Stimulated activated CD8-positive, alpha-beta memory T cell treated with anti-CD3 and anti-CD28 coated beads, Interleukin-12 subunit alpha, Interleukin-12 subunit beta, amount 100 ng/mL, for 24 hours (primary cell): ENCODE measurements at regions not wholly inside any gene's neighbourhood (a gene's known extent, or its start where the extent isn't known, plus 50 kb on each side); places are given as distances from the start of the nearest gene placed in this dataset.

Experiments used
- DNase-seq: peaks from one replicate; pipeline ENCODE4 v3.0.0-alpha.2; 2020; ENCODE audit errors: extremely low read depth

GRCh38 chr21:34022627-34023335, 50.6 kb upstream of the MRPS6 start:
- no peak for DNase-seq

- DNase-seq: no peak
Measured at GRCh38 chr21:34021726-34022125, 51.7 kb upstream of the MRPS6 start.

- DNase-seq: no peak
Measured at GRCh38 chr21:34020983-34021553, 52.3 kb upstream of the MRPS6 start.

GRCh38 chr21:34020005-34020847, 53.2 kb upstream of the MRPS6 start:
- no peak for DNase-seq

GRCh38 chr21:34019402-34019801, 54.0 kb upstream of the MRPS6 start:
- DNase-seq: no peak

- no peak for DNase-seq
Measured at GRCh38 chr21:34018910-34019309, 54.5 kb upstream of the MRPS6 start.

GRCh38 chr21:34018185-34018584, 55.2 kb upstream of the MRPS6 start:
- no peak for DNase-seq

- no peak for DNase-seq
Measured at GRCh38 chr21:34017039-34017961, 56.1 kb upstream of the MRPS6 start.

- DNase-seq: no peak
Measured at GRCh38 chr21:34012640-34013039, 60.7 kb upstream of the MRPS6 start.

GRCh38 chr21:34011660-34012059, 61.7 kb upstream of the MRPS6 start:
- no peak for DNase-seq

- no peak for DNase-seq
Measured at GRCh38 chr21:34009193-34009592, 64.2 kb upstream of the MRPS6 start.

GRCh38 chr21:34008618-34009017, 64.8 kb upstream of the MRPS6 start:
- DNase-seq: peak; percentile 36

- no peak for DNase-seq
Measured at GRCh38 chr21:34006611-34007168, 66.7 kb upstream of the MRPS6 start.

- DNase-seq: no peak
Measured at GRCh38 chr21:34004974-34005373, 68.4 kb upstream of the MRPS6 start.

GRCh38 chr21:34004013-34004938, 69.1 kb upstream of the MRPS6 start:
- DNase-seq: no peak

GRCh38 chr21:34003428-34003827, 70.0 kb upstream of the MRPS6 start:
- no peak for DNase-seq

- no peak for DNase-seq
Measured at GRCh38 chr21:34000375-34000774, 73.0 kb upstream of the MRPS6 start.

- DNase-seq: no peak
Measured at GRCh38 chr21:33998809-33999208, 74.6 kb upstream of the MRPS6 start.

- no peak for DNase-seq
Measured at GRCh38 chr21:33998402-33998801, 75.0 kb upstream of the MRPS6 start.

GRCh38 chr21:33997436-33997835, 75.9 kb upstream of the MRPS6 start:
- no peak for DNase-seq
